T-cell (primary cell): ENCODE measurements at regions not wholly inside any gene's neighbourhood (a gene's known extent, or its start where the extent isn't known, plus 50 kb on each side); places are given as distances from the start of the nearest gene placed in this dataset.
"Not testable (repeated sequence)": the region's sequence is repeated elsewhere in the genome, so short reads cannot be mapped to it uniquely, and the experiment has no call there.

Experiments
- ATAC-seq, 4 experiments: fragments of 200-7000 bp in 3 of 4; fragments of 150-1000 bp in 1 of 4; cut with Tn5 transposase; replicated peaks in 1 of 4; 1 replicate in 3 of 4; 2 replicates in 1 of 4; pipeline ENCODE4 v1.10.0; 2021; ENCODE audit warnings: moderate library complexity in 3 of 4, mild to moderate bottlenecking in 2 of 4, moderate number of reproducible peaks in 1 of 4
- CTCF ChIA-PET, 2 donors: fragments of 300-600 bp; sonication (Branson Sonifier 250); formaldehyde crosslinking; loops; one replicate each; lab custom pipeline; 2022; ENCODE audit warnings: antibody characterized with exemption in 2 of 2; lab: Charles Lee
- POLR2A ChIA-PET, 2 donors: fragments of 300-600 bp; sonication (Branson Sonifier 250); formaldehyde crosslinking; loops; one replicate each; lab custom pipeline; 2022; ENCODE audit warnings: antibody characterized with exemption in 2 of 2; lab: Charles Lee
- DNase-seq, 35 experiments: peaks; one replicate each; pipeline versions ENCODE4 v3.0.0 to v3.0.0-alpha.2; 2013 to 2023
- H3K27ac ChIP-seq: one replicate; pipeline ENCODE4 v1.5.1; 2013; ENCODE audit warnings: low read length
- H3K27me3 ChIP-seq, 2 experiments: replicated peaks in 1 of 2; 1 replicate in 1 of 2; 2 replicates in 1 of 2; pipeline versions ENCODE4 v1.6.1 to v1.7.0; 2013; ENCODE audit warnings: low read length in 1 of 2, mixed read lengths in 1 of 2; ENCODE audit not compliant: control insufficient read depth in 2 of 2, insufficient read depth in 2 of 2; ENCODE audit errors: extremely low read depth in 1 of 2
- H3K36me3 ChIP-seq, 2 donors: 1 replicate in 1 of 2; 2 replicates in 1 of 2; pipeline versions ENCODE4 v1.6.1 to v1.7.0; 2013; ENCODE audit warnings: low read length in 1 of 2; ENCODE audit not compliant: control insufficient read depth in 2 of 2, insufficient read depth in 1 of 2; ENCODE audit errors: extremely low read depth in 1 of 2
- H3K4me1 ChIP-seq, 2 experiments: 1 replicate in 1 of 2; 2 replicates in 1 of 2; pipeline versions ENCODE4 v1.6.1 to v1.7.0; 2013; ENCODE audit warnings: low read length in 2 of 2, mixed read lengths in 1 of 2; ENCODE audit not compliant: insufficient read depth in 2 of 2, control insufficient read depth in 1 of 2; ENCODE audit errors: extremely low read depth in 1 of 2
- H3K4me3 ChIP-seq, 2 donors: 1 replicate in 1 of 2; 2 replicates in 1 of 2; pipeline versions ENCODE4 v1.5.1 to v1.7.0; 2013; ENCODE audit warnings: mild to moderate bottlenecking in 2 of 2, low read length in 1 of 2, moderate library complexity in 1 of 2; ENCODE audit not compliant: control insufficient read depth in 1 of 2; ENCODE audit errors: extremely low read depth in 1 of 2
- H3K9me3 ChIP-seq: 2 replicates; pipeline ENCODE4 v1.7.0; 2013
- H3K27ac Mint-ChIP-seq, 2 donors: one replicate each; pipeline ENCODE4 v1.8.0; 2020 to 2021; ENCODE audit warnings: mild to moderate bottlenecking in 2 of 2, mixed read lengths in 2 of 2
- H3K27me3 Mint-ChIP-seq, 2 donors: one replicate each; pipeline ENCODE4 v1.8.0; 2021 to 2022; ENCODE audit warnings: mixed read lengths in 2 of 2
- H3K36me3 Mint-ChIP-seq: one replicate; pipeline ENCODE4 v1.8.0; 2021; ENCODE audit warnings: mixed read lengths
- H3K4me1 Mint-ChIP-seq, 3 donors: one replicate each; pipeline ENCODE4 v1.8.0; 2020 to 2022; ENCODE audit warnings: mixed read lengths in 3 of 3, mild to moderate bottlenecking in 1 of 3
- H3K4me3 Mint-ChIP-seq, 3 donors: one replicate each; pipeline ENCODE4 v1.8.0; 2020 to 2022; ENCODE audit warnings: mild to moderate bottlenecking in 3 of 3, mixed read lengths in 3 of 3, moderate library complexity in 3 of 3
- H3K9me3 Mint-ChIP-seq, 3 donors: one replicate each; pipeline ENCODE4 v1.8.0; 2020 to 2022; ENCODE audit warnings: mixed read lengths in 3 of 3
- WGBS: methylation state at CpG from one replicate; pipeline ENCODE4 v1.1.5; 2013; ENCODE audit warnings: missing lambda C conversion rate; ENCODE audit not compliant: insufficient coverage; 5-methylcytosine and 5-hydroxymethylcytosine counted together

DNA sequence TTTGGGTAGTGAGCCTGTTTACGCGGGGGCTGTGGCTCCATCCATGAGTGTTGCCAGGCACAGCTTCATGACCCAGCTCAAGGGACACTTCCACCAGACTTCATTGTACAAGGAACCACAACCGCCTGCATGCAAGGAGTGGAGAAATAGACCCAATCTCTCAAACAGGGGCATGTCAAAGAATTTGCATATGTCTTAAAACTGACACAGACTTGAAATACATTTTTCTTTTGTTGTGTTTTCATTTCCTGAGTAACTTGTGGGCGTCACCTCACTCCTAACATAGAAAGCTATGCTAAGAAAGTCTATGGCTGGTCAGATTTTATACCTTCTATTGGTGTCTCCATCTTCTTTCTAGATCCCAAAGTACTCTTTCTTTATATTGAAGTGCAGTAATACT lies 266.2 kb upstream of the RNF32 start:
- CTCF ChIA-PET: no interaction called here
- no peak for DNase-seq
- no peak overlapping the region for H3K4me3 Mint-ChIP-seq

DNA sequence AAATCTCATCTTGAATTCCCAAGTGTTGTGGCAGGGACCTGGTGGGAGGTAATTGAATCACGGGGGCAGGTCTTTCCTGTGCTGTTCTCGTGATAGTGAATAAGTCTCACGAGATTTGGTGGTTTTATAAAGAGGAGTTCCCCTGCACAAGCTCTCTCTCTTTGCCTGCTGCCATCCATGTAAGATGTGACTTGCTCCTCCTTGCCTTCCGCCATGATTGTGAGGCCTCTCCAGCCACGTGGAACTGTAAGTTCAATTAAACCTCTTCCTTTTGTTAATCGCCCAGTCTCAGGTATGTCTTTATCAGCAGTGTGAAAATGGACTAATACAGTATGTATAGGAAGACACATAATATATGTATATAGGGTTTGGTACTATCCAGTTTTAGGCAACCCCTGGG lies 270.6 kb upstream of the RNF32 start:
- H3K4me1 ChIP-seq, H3K4me3 Mint-ChIP-seq, CTCF ChIA-PET, H3K9me3 ChIP-seq, POLR2A ChIA-PET, H3K36me3 ChIP-seq, H3K36me3 Mint-ChIP-seq, H3K4me3 ChIP-seq, H3K27ac Mint-ChIP-seq, H3K27me3 Mint-ChIP-seq, ATAC-seq, H3K27ac ChIP-seq, H3K27me3 ChIP-seq, H3K4me1 Mint-ChIP-seq, DNase-seq: not testable (repeated sequence)
- peaks cover under 1 to 22% (median 12%) of the 10 kb centered on the region in 3 donors for H3K9me3 Mint-ChIP-seq
- WGBS: no CpG with 5 or more reads among the region's 6 CpGs

More for the DNA sequence above, 266.2 kb upstream of the RNF32 start:
- H3K27ac ChIP-seq: no peak overlapping the region
- H3K9me3 ChIP-seq: no peaks in the 10 kb centered on the region
- no peaks in the 10 kb centered on the region for H3K4me1 Mint-ChIP-seq
- H3K27ac Mint-ChIP-seq: no peak overlapping the region
- H3K4me1 ChIP-seq: no peaks in the 10 kb centered on the region
- no peaks in the 10 kb centered on the region for H3K36me3 ChIP-seq
- H3K36me3 Mint-ChIP-seq: no peaks in the 10 kb centered on the region
- no peak overlapping the region for H3K4me3 ChIP-seq
- H3K27me3 Mint-ChIP-seq: peaks cover 6 to 16% of the 10 kb centered on the region in 2 donors
- POLR2A ChIA-PET: no interaction called here
- no peak for ATAC-seq
- peaks cover 0 to 16% of the 10 kb centered on the region in 2 experiments for H3K27me3 ChIP-seq
- WGBS: 67% methylated on average over 1 of the region's 4 CpGs
- H3K9me3 Mint-ChIP-seq: peaks cover 4 to 22% (median 12%) of the 10 kb centered on the region in 3 donors

- ATAC-seq: no peak
These were observed 272.3 kb upstream of the RNF32 start for GRCh38 chr7:156368053-156368843.

GRCh38 chr7:156363751-156364150 lies 276.8 kb upstream of the RNF32 start:
- H3K36me3 ChIP-seq: no peaks in the 10 kb centered on the region
- H3K4me1 ChIP-seq: no peaks in the 10 kb centered on the region
- no peaks in the 10 kb centered on the region for H3K9me3 ChIP-seq
- Mint-ChIP-seq H3K27me3 (peaks cover 3% of the 10 kb centered on the region in 2 donors), H3K9me3 (no peaks in the 10 kb centered on the region), H3K4me3 (no peak overlapping the region), H3K36me3 (no peaks in the 10 kb centered on the region), H3K4me1 (no peaks in the 10 kb centered on the region), H3K27ac (no peak overlapping the region)
- ATAC-seq (no peak), DNase-seq (no peak)
- no peak overlapping the region for H3K27ac ChIP-seq
- CTCF ChIA-PET: no interaction called here
- POLR2A ChIA-PET: no interaction called here
- H3K4me3 ChIP-seq: no peak overlapping the region
- peaks cover 0 to 5% of the 10 kb centered on the region in 2 experiments for H3K27me3 ChIP-seq
- no CpG with 5 or more reads among the region's 5 CpGs for WGBS

More at GRCh38 chr7:156368053-156368843, 272.3 kb upstream of the RNF32 start:
- no peak for DNase-seq
- Histone ChIP-seq H3K9me3 (no peaks in the 10 kb centered on the region), H3K4me1 (no peaks in the 10 kb centered on the region), H3K36me3 (no peaks in the 10 kb centered on the region), H3K27ac (no peak overlapping the region), H3K27me3 (peaks cover 0 to 2% of the 10 kb centered on the region in 2 experiments), H3K4me3 (no peak overlapping the region)
- no peak overlapping the region for H3K4me3 Mint-ChIP-seq
- H3K9me3 Mint-ChIP-seq: peaks cover 0 to 22% (median 12%) of the 10 kb centered on the region in 3 donors
- no peak overlapping the region for H3K27ac Mint-ChIP-seq
- no peaks in the 10 kb centered on the region for H3K4me1 Mint-ChIP-seq
- H3K36me3 Mint-ChIP-seq: no peaks in the 10 kb centered on the region
- POLR2A ChIA-PET: no interaction called here
- peaks cover 3 to 4% of the 10 kb centered on the region in 2 donors for H3K27me3 Mint-ChIP-seq
- WGBS: 73% methylated on average over 8 of the region's 12 CpGs
- CTCF ChIA-PET: no interaction called here

GRCh38 chr7:156360835-156361234 lies 279.7 kb upstream of the RNF32 start:
- Mint-ChIP-seq H3K4me1 (no peaks in the 10 kb centered on the region), H3K27ac (no peak overlapping the region), H3K36me3 (no peaks in the 10 kb centered on the region), H3K27me3 (peaks cover 0 to 3% of the 10 kb centered on the region in 2 donors), H3K4me3 (no peak overlapping the region), H3K9me3 (no peaks in the 10 kb centered on the region)
- ATAC-seq (no peak), DNase-seq (no peak)
- Histone ChIP-seq H3K27ac (no peak overlapping the region), H3K27me3 (peaks cover 0 to 5% of the 10 kb centered on the region in 2 experiments), H3K4me1 (no peaks in the 10 kb centered on the region), H3K36me3 (no peaks in the 10 kb centered on the region), H3K9me3 (no peaks in the 10 kb centered on the region), H3K4me3 (no peak overlapping the region)
- WGBS: 78% methylated on average over 4 of the region's 6 CpGs
- ChIA-PET POLR2A (no interaction called here), CTCF (no interaction called here)

- Histone ChIP-seq H3K4me1 (no peaks in the 10 kb centered on the region), H3K9me3 (no peaks in the 10 kb centered on the region), H3K27me3 (peaks cover 0 to under 1% of the 10 kb centered on the region in 2 experiments), H3K27ac (no peak overlapping the region), H3K4me3 (no peak overlapping the region), H3K36me3 (no peaks in the 10 kb centered on the region)
- Mint-ChIP-seq H3K27ac (no peak overlapping the region), H3K4me3 (no peak overlapping the region), H3K27me3 (no peaks in the 10 kb centered on the region), H3K4me1 (no peaks in the 10 kb centered on the region), H3K9me3 (no peaks in the 10 kb centered on the region), H3K36me3 (no peaks in the 10 kb centered on the region)
- CTCF ChIA-PET: no interaction called here
- 93% methylated on average over 4 of the region's 5 CpGs for WGBS
- POLR2A ChIA-PET: no interaction called here
- no peak for ATAC-seq
- no peak for DNase-seq
These were observed 284.0 kb upstream of the RNF32 start for GRCh38 chr7:156356551-156356950.
